WTC11 (cell line): ENCODE measurements at regions not wholly inside any gene's neighbourhood (a gene's known extent, or its start where the extent isn't known, plus 50 kb on each side); places are given as distances from the start of the nearest gene placed in this dataset.

Experiments used
- ATAC-seq: fragments of 200-7000 bp; cut with Tn5 transposase; 2 replicates; pipeline ENCODE4 v1.10.0; 2021; ENCODE audit warnings: mild to moderate bottlenecking, moderate library complexity
- CTCF ChIA-PET: fragments of 300-600 bp; sonication (Branson Sonifier 250); formaldehyde crosslinking; loops from one replicate; lab custom pipeline; 2021; ENCODE audit warnings: antibody characterized with exemption; lab: Charles Lee
- POLR2A ChIA-PET: fragments of 350-600 bp; sonication (Branson Sonifier 250); formaldehyde crosslinking; loops from one replicate; lab custom pipeline; 2021; ENCODE audit warnings: antibody characterized with exemption; lab: Charles Lee
- DNase-seq: peaks from one replicate; pipeline ENCODE4 v3.0.0; 2021; ENCODE audit warnings: low spot score
- H3K27ac Mint-ChIP-seq: 2 replicates; pipeline ENCODE4 v1.8.0; 2021; ENCODE audit warnings: mixed read lengths
- H3K27me3 Mint-ChIP-seq: 2 replicates; pipeline ENCODE4 v1.8.0; 2021; ENCODE audit warnings: low read depth, mild to moderate bottlenecking, moderate library complexity, mixed read lengths
- H3K36me3 Mint-ChIP-seq: 2 replicates; pipeline ENCODE4 v1.8.0; 2021; ENCODE audit warnings: mixed read lengths
- H3K4me1 Mint-ChIP-seq: 2 replicates; pipeline ENCODE4 v1.8.0; 2022; ENCODE audit warnings: mixed read lengths
- H3K4me3 Mint-ChIP-seq: 2 replicates; pipeline ENCODE4 v1.8.0; 2021; ENCODE audit warnings: mild to moderate bottlenecking, moderate library complexity, mixed read lengths
- H3K9me3 Mint-ChIP-seq: 2 replicates; pipeline ENCODE4 v1.8.0; 2021; ENCODE audit warnings: mixed read lengths
- CBFB ChIP-seq: sonication (generic); formaldehyde crosslinking; IDR thresholded peaks from 2 replicates; pipeline ENCODE4 v1.8.1; 2022; ENCODE audit warnings: mild to moderate bottlenecking, low read depth, missing genetic modification reagents
- EMX1 ChIP-seq: fragments of 250-450 bp; sonication (Bioruptor Pico); IDR thresholded peaks from 2 replicates; pipeline ENCODE4 v1.8.0; 2021; ENCODE audit warnings: mild to moderate bottlenecking
- GTF2I ChIP-seq: fragments of 250-450 bp; sonication (Bioruptor Pico); conservative IDR thresholded peaks from 2 replicates; pipeline ENCODE4 v1.4.0; 2021; ENCODE audit warnings: mild to moderate bottlenecking
- IRF1 ChIP-seq: sonication (generic); formaldehyde crosslinking; IDR thresholded peaks from 2 replicates; pipeline ENCODE4 v1.8.0; 2023; ENCODE audit warnings: missing genetic modification reagents
- IRF2 ChIP-seq: sonication (generic); formaldehyde crosslinking; IDR thresholded peaks from 2 replicates; pipeline ENCODE4 v1.8.0; 2022; ENCODE audit warnings: low read depth, missing genetic modification reagents, borderline replicate concordance
- JAZF1 ChIP-seq: fragments of 250-450 bp; sonication (Bioruptor Pico); IDR thresholded peaks from 2 replicates; pipeline ENCODE4 v1.9.0; 2021; ENCODE audit warnings: moderate library complexity, mild to moderate bottlenecking, inconsistent platforms
- JUN ChIP-seq: sonication (generic); formaldehyde crosslinking; IDR thresholded peaks from 2 replicates; pipeline ENCODE4 v1.8.0; 2023; ENCODE audit warnings: mild to moderate bottlenecking, missing genetic modification reagents
- MAX ChIP-seq: sonication (generic); formaldehyde crosslinking; IDR thresholded peaks from 2 replicates; pipeline ENCODE4 v1.8.0; 2022; ENCODE audit warnings: mild to moderate bottlenecking, missing genetic modification reagents
- RELA ChIP-seq: sonication (generic); formaldehyde crosslinking; IDR thresholded peaks from 2 replicates; pipeline ENCODE4 v1.8.1; 2022; ENCODE audit warnings: missing genetic modification reagents, mild to moderate bottlenecking, borderline replicate concordance
- SMAD3 ChIP-seq: sonication (generic); formaldehyde crosslinking; IDR thresholded peaks from 2 replicates; pipeline ENCODE4 v1.8.0; 2022; ENCODE audit warnings: missing genetic modification reagents, mild to moderate bottlenecking, borderline replicate concordance
- SMAD4 ChIP-seq: sonication (generic); formaldehyde crosslinking; IDR thresholded peaks from 2 replicates; pipeline ENCODE4 v1.8.0; 2022; ENCODE audit warnings: mild to moderate bottlenecking, missing genetic modification reagents
- SP1 ChIP-seq: sonication (generic); formaldehyde crosslinking; conservative IDR thresholded peaks from 2 replicates; pipeline ENCODE4 v1.8.1; 2022; ENCODE audit warnings: missing genetic modification reagents
- USF1 ChIP-seq: sonication (generic); formaldehyde crosslinking; IDR thresholded peaks from 2 replicates; pipeline ENCODE4 v1.8.0; 2022; ENCODE audit warnings: mild to moderate bottlenecking, missing genetic modification reagents
- ZBTB43 ChIP-seq: sonication (generic); formaldehyde crosslinking; IDR thresholded peaks from 2 replicates; pipeline ENCODE4 v1.8.1; 2023; ENCODE audit warnings: mild to moderate bottlenecking, missing genetic modification reagents
- ZNF425 ChIP-seq: fragments of 250-450 bp; sonication (Bioruptor Pico); conservative IDR thresholded peaks from 2 replicates; pipeline ENCODE4 v1.9.0; 2021; ENCODE audit warnings: mild to moderate bottlenecking
- ZNF512 ChIP-seq: sonication (generic); formaldehyde crosslinking; IDR thresholded peaks from 2 replicates; pipeline ENCODE4 v1.8.1; 2022; ENCODE audit warnings: missing genetic modification reagents, borderline replicate concordance
- ZNF671 ChIP-seq: fragments of 250-450 bp; sonication (Bioruptor Pico); IDR thresholded peaks from 2 replicates; pipeline ENCODE4 v1.8.0; 2021; ENCODE audit warnings: mild to moderate bottlenecking
- ZSCAN18 ChIP-seq: fragments of 250-450 bp; sonication (Bioruptor Pico); IDR thresholded peaks from 2 replicates; pipeline ENCODE4 v2.1.2; 2022; ENCODE audit warnings: mild to moderate bottlenecking, moderate library complexity

- H3K4me1 Mint-ChIP-seq = no peaks in the 10 kb centered on the region
- no peak overlapping the region for H3K27ac Mint-ChIP-seq
- ATAC-seq = no peak
- ChIA-PET CTCF (no interaction called here), POLR2A (no interaction called here)
- no peaks in the 10 kb centered on the region for H3K36me3 Mint-ChIP-seq
- H3K9me3 Mint-ChIP-seq = peaks cover 10% of the 10 kb centered on the region
- no peaks in the 10 kb centered on the region for H3K27me3 Mint-ChIP-seq
- no peak overlapping the region for H3K4me3 Mint-ChIP-seq
- no peak for TF ChIP-seq SMAD4 (CRISPR knock-in tag)
- no peak for DNase-seq
These were observed 284.9 kb upstream of the RUNX1 start for GRCh38 chr21:35333831-35334618.

GRCh38 chr21:35332841-35333426, 283.8 kb upstream of the RUNX1 start:
- no peak for ATAC-seq
- H3K4me1 Mint-ChIP-seq = no peaks in the 10 kb centered on the region
- 0 out of 2 replicates have a peak, but pooled peaks cover 2% of the 10 kb centered on the region for H3K9me3 Mint-ChIP-seq
- TF ChIP-seq ZNF512 (CRISPR knock-in tag) (no peak), ZBTB43 (CRISPR knock-in tag) (no peak), SMAD4 (CRISPR knock-in tag) (no peak), JUN (CRISPR knock-in tag) (no peak), GTF2I (CRISPR knock-in tag) (no peak)
- TF ChIP-seq, all 79 proteins: peak for 0
- no peaks in the 10 kb centered on the region for H3K36me3 Mint-ChIP-seq
- H3K27ac Mint-ChIP-seq = no peak overlapping the region
- ChIA-PET CTCF (no interaction called here), POLR2A (no interaction called here)
- DNase-seq = no peak
- no peaks in the 10 kb centered on the region for H3K27me3 Mint-ChIP-seq
- H3K4me3 Mint-ChIP-seq = no peak overlapping the region

- Mint-ChIP-seq H3K36me3 (no peaks in the 10 kb centered on the region), H3K27me3 (no peaks in the 10 kb centered on the region), H3K9me3 (no peaks in the 10 kb centered on the region), H3K27ac (no peak overlapping the region), H3K4me1 (no peaks in the 10 kb centered on the region), H3K4me3 (no peak overlapping the region)
- ChIA-PET POLR2A (no interaction called here), CTCF (no interaction called here)
- no peak for DNase-seq
- no peak for ATAC-seq
- TF ChIP-seq ZBTB43 (CRISPR knock-in tag) (no peak), IRF1 (no peak), SP1 (CRISPR knock-in tag) (no peak), USF1 (CRISPR knock-in tag) (no peak), ZSCAN18 (no peak), RELA (CRISPR knock-in tag) (no peak), IRF2 (CRISPR knock-in tag) (no peak), JAZF1 (CRISPR knock-in tag) (no peak), MAX (CRISPR knock-in tag) (no peak), ZNF425 (no peak), CBFB (CRISPR knock-in tag) (no peak), ZNF671 (CRISPR knock-in tag) (no peak), EMX1 (no peak), SMAD3 (CRISPR knock-in tag) (no peak)
These were observed 281.0 kb upstream of the RUNX1 start for GRCh38 chr21:35329940-35330660.
